IMR-90 (cell line): ENCODE measurements at regions not wholly inside any gene's neighbourhood (a gene's known extent, or its start where the extent isn't known, plus 50 kb on each side); places are given as distances from the start of the nearest gene placed in this dataset.

Source experiments
- ATAC-seq: fragments of 200-7000 bp; cut with Tn5 transposase; 2 replicates; pipeline ENCODE4 v1.9.1; 2020; ENCODE audit warnings: low read depth, mild to moderate bottlenecking, moderate library complexity
- BruUV-seq: library from RNA; stranded (reverse); fragments of 400-500 nt; replicated peaks from 2 replicates; lab custom pipeline; 2021; lab: Mats Ljungman, UMichigan
- CTCF ChIA-PET: fragments of 300-600 bp; formaldehyde crosslinking; extraction: SDS; loops from one replicate; lab custom pipeline; 2021; ENCODE audit warnings: antibody characterized with exemption; lab: Yijun Ruan, JAX
- POLR2A ChIA-PET: fragments of 300-600 bp; sonication (Branson Sonifier 250); formaldehyde crosslinking; loops from one replicate; lab custom pipeline; 2022; ENCODE audit warnings: antibody characterized with exemption; ENCODE audit not compliant: unreplicated experiment; lab: Charles Lee
- DNase-seq: peaks from one replicate; pipeline ENCODE4 v3.0.0; 2013
- H2AFZ ChIP-seq: replicated peaks from 2 replicates; pipeline ENCODE3; 2013; ENCODE audit warnings: low read length, mild to moderate bottlenecking; ENCODE audit not compliant: poor library complexity
- H2AK5ac ChIP-seq: 2 replicates; pipeline ENCODE4 v1.6.1; 2013; ENCODE audit warnings: low read depth, low read length, inconsistent platforms
- H2AK9ac ChIP-seq: replicated peaks from 2 replicates; pipeline ENCODE3; 2013; ENCODE audit warnings: mild to moderate bottlenecking, low read depth, low read length, moderate library complexity; ENCODE audit not compliant: poor library complexity
- H2BK120ac ChIP-seq: 2 replicates; pipeline ENCODE4 v1.6.1; 2013; ENCODE audit warnings: low read depth, low read length, inconsistent platforms
- H2BK15ac ChIP-seq: 3 replicates; pipeline ENCODE4 v1.6.1; 2013; ENCODE audit warnings: low read depth, low read length, inconsistent platforms
- H2BK20ac ChIP-seq: 2 replicates; pipeline ENCODE4 v1.6.1; 2013; ENCODE audit warnings: low read depth, mild to moderate bottlenecking, inconsistent platforms, low read length, moderate library complexity
- H2BK5ac ChIP-seq: 2 replicates; pipeline ENCODE4 v1.6.1; 2013; ENCODE audit warnings: mild to moderate bottlenecking, low read depth, low read length, inconsistent platforms; ENCODE audit not compliant: poor library complexity, severe bottlenecking
- H3K14ac ChIP-seq: replicated peaks from 2 replicates; pipeline ENCODE4 v1.6.1; 2013; ENCODE audit warnings: low read depth, low read length, inconsistent platforms
- H3K18ac ChIP-seq: 2 replicates; pipeline ENCODE4 v1.6.1; 2013; ENCODE audit warnings: low read depth, low read length, control low read depth
- H3K23ac ChIP-seq: 2 replicates; pipeline ENCODE4 v1.6.1; 2013; ENCODE audit warnings: low read depth, low read length, inconsistent platforms
- H3K27ac ChIP-seq: 2 replicates; pipeline ENCODE4 v1.5.1; 2013; ENCODE audit warnings: mild to moderate bottlenecking, control low read depth, low read length; ENCODE audit not compliant: insufficient read depth
- H3K27me3 ChIP-seq: 2 replicates; pipeline ENCODE4 v1.6.1; 2013; ENCODE audit warnings: low read length; ENCODE audit not compliant: control insufficient read depth, insufficient read depth
- H3K36me3 ChIP-seq: 2 replicates; pipeline ENCODE4 v1.6.1; 2013; ENCODE audit warnings: low read length, mixed read lengths; ENCODE audit not compliant: control insufficient read depth, insufficient read depth
- H3K4ac ChIP-seq: 2 replicates; pipeline ENCODE4 v1.6.1; 2013; ENCODE audit warnings: low read depth, low read length, inconsistent platforms
- H3K4me1 ChIP-seq: 2 replicates; pipeline ENCODE4 v1.6.1; 2013; ENCODE audit warnings: low read length, mixed read lengths; ENCODE audit not compliant: control insufficient read depth, insufficient read depth
- H3K4me2 ChIP-seq: 2 replicates; pipeline ENCODE4 v1.6.1; 2013; ENCODE audit warnings: low read depth, mild to moderate bottlenecking, control low read depth, low read length, moderate library complexity
- H3K4me3 ChIP-seq: 2 replicates; pipeline ENCODE4 v1.5.1; 2013; ENCODE audit warnings: low read depth, mild to moderate bottlenecking, control low read depth, low read length, moderate library complexity; ENCODE audit not compliant: insufficient read depth
- H3K56ac ChIP-seq: 2 replicates; pipeline ENCODE4 v1.6.1; 2013; ENCODE audit warnings: low read length, inconsistent platforms; ENCODE audit not compliant: insufficient read depth; ENCODE audit errors: extremely low read depth
- H3K79me1 ChIP-seq, 2 experiments: 2 replicates each; pipeline ENCODE4 v1.6.1; 2013; ENCODE audit warnings: low read length in 2 of 2, inconsistent platforms in 1 of 2, low read depth in 1 of 2
- H3K9ac ChIP-seq: 2 replicates; pipeline ENCODE4 v1.6.1; 2013; ENCODE audit warnings: low read depth, low read length, control low read depth
- H3K9me1 ChIP-seq: 2 replicates; pipeline ENCODE4 v1.6.1; 2013; ENCODE audit warnings: low read length, inconsistent platforms; ENCODE audit not compliant: insufficient read depth
- H3K9me3 ChIP-seq: 2 replicates; pipeline ENCODE4 v1.6.1; 2013; ENCODE audit warnings: low read length; ENCODE audit not compliant: control insufficient read depth, insufficient read depth
- H4K20me1 ChIP-seq: 2 replicates; pipeline ENCODE4 v1.6.1; 2013; ENCODE audit warnings: low read length, inconsistent platforms; ENCODE audit not compliant: insufficient read depth
- H4K5ac ChIP-seq: 2 replicates; pipeline ENCODE4 v1.6.1; 2013; ENCODE audit warnings: mild to moderate bottlenecking, low read depth, low read length, control low read depth
- H4K8ac ChIP-seq, 2 experiments: 2 replicates each; pipeline ENCODE4 v1.6.1; 2013; ENCODE audit warnings: low read depth in 2 of 2, low read length in 2 of 2, control low read depth in 1 of 2, inconsistent platforms in 1 of 2
- H4K91ac ChIP-seq: 2 replicates; pipeline ENCODE4 v1.6.1; 2013; ENCODE audit warnings: low read depth, low read length, inconsistent platforms; ENCODE audit not compliant: insufficient read depth
- BHLHE40 ChIP-seq: fragments of 150-350 bp; IDR thresholded peaks from 2 replicates; pipeline ENCODE4 v1.6.1; 2016; ENCODE audit warnings: mild to moderate bottlenecking, low read depth, low read length
- CEBPB ChIP-seq: IDR thresholded peaks from 2 replicates; pipeline ENCODE4 v1.6.1; 2012; ENCODE audit warnings: low read depth, low read length, improper control_type of control experiment
- CHD1 ChIP-seq: IDR thresholded peaks from 2 replicates; pipeline ENCODE4 v1.6.1; 2012; ENCODE audit warnings: low read depth, low read length, improper control_type of control experiment
- CTCF ChIP-seq: conservative IDR thresholded peaks from 2 replicates; pipeline ENCODE4 v1.5.1; 2012; ENCODE audit warnings: mild to moderate bottlenecking, low read depth, low read length, improper control_type of control experiment
- ELK1 ChIP-seq: fragments of 150-350 bp; IDR thresholded peaks from 2 replicates; pipeline ENCODE4 v1.6.1; 2016; ENCODE audit warnings: low read depth, mild to moderate bottlenecking, low read length, moderate library complexity, borderline replicate concordance
- FOS ChIP-seq: fragments of 150-350 bp; IDR thresholded peaks from 2 replicates; pipeline ENCODE4 v1.6.1; 2016; ENCODE audit warnings: low read depth, low read length
- MAFK ChIP-seq: IDR thresholded peaks from 2 replicates; pipeline ENCODE4 v1.6.1; 2012; ENCODE audit warnings: low read depth, low read length, improper control_type of control experiment
- MAZ ChIP-seq: IDR thresholded peaks from 2 replicates; pipeline ENCODE4 v1.6.1; 2012; ENCODE audit warnings: low read depth, mild to moderate bottlenecking, low read length, improper control_type of control experiment, moderate library complexity, borderline replicate concordance
- POLR2A ChIP-seq: IDR thresholded peaks from 2 replicates; pipeline ENCODE4 v1.6.1; 2012; ENCODE audit warnings: mild to moderate bottlenecking, low read depth, low read length
- RAD21 ChIP-seq: IDR thresholded peaks from 2 replicates; pipeline ENCODE4 v1.6.1; 2012; ENCODE audit warnings: low read length, improper control_type of control experiment
- RCOR1 ChIP-seq: IDR thresholded peaks from 2 replicates; pipeline ENCODE4 v1.6.1; 2012; ENCODE audit warnings: mild to moderate bottlenecking, low read length, improper control_type of control experiment; ENCODE audit not compliant: insufficient replicate concordance
- RFX5 ChIP-seq: IDR thresholded peaks from 2 replicates; pipeline ENCODE4 v1.8.0; 2012; ENCODE audit warnings: low read depth, mild to moderate bottlenecking, low read length, moderate library complexity
- SMC3 ChIP-seq: fragments of 150-350 bp; IDR thresholded peaks from 2 replicates; pipeline ENCODE4 v1.6.1; 2016; ENCODE audit warnings: low read depth, mild to moderate bottlenecking, antibody characterized with exemption, low read length, moderate library complexity
- USF2 ChIP-seq: fragments of 150-350 bp; IDR thresholded peaks from 2 replicates; pipeline ENCODE4 v1.6.1; 2017; ENCODE audit warnings: mild to moderate bottlenecking, antibody characterized with exemption, low read length, low read depth
- dilution Hi-C: fragments of 300-500 bp; cut with HindIII; formaldehyde crosslinking; loops from one replicate; pipeline ENCODE4 v1.14.3; 2018; ENCODE audit warnings: low sequenced_read_pairs; ENCODE audit not compliant: unreplicated experiment
- in situ Hi-C: fragments of 300-500 bp; cut with MboI; formaldehyde crosslinking; loops from 3 replicates; pipeline ENCODE4 v1.14.3; 2019; ENCODE audit warnings: low sequenced_read_pairs, inconsistent platforms, mixed read lengths
- intact Hi-C: fragments of 100-400 bp; cut with micrococcal nuclease; formaldehyde crosslinking; loops from 2 replicates; pipeline ENCODE4 v1.10.0; 2022

GRCh38 chr1:235008239-235008638, 120.4 kb downstream of the TOMM20 start:
- Histone ChIP-seq H3K9me1 (0 out of 2 replicates have a peak, but pooled peaks cover 6% of the 10 kb centered on the region), H3K4me1 (peaks cover 10% of the 10 kb centered on the region), H2AK5ac (0 out of 2 replicates have a peak overlapping the region, but pooled peaks have one; percentile 22), H4K5ac (no peak overlapping the region), H3K4ac (no peak overlapping the region), H2BK120ac (no peak overlapping the region), H3K23ac (no peak overlapping the region), H3K14ac (no peak overlapping the region), H3K9me3 (peaks cover 5% of the 10 kb centered on the region), H3K27me3 (no peaks in the 10 kb centered on the region), H4K8ac (0 out of 4 replicates have a peak overlapping the region, but pooled peaks of 1 of the 2 experiments have one; percentile 5), H4K91ac (no peak overlapping the region), H3K27ac (no peak overlapping the region), H4K20me1 (no peaks in the 10 kb centered on the region), H2BK15ac (no peak overlapping the region), H3K9ac (no peak overlapping the region), H3K4me2 (no peak overlapping the region), H2BK20ac (no peak overlapping the region; the same call in 1 of the 2 replicates), H3K4me3 (no peak overlapping the region), H2AFZ (no peak overlapping the region), H3K36me3 (no peaks in the 10 kb centered on the region), H2AK9ac (no peak overlapping the region), H3K79me1 (no peaks in the 10 kb centered on the region), H3K56ac (no peak overlapping the region), H3K18ac (no peak overlapping the region), H2BK5ac (no peak overlapping the region)
- DNase-seq = peak; percentile 65
- dilution Hi-C loops = no loop called here
- intact Hi-C loops = no loop called here
- ATAC-seq = no peak; the same call in 1 of the 2 replicates
- in situ Hi-C loops = no loop called here
- ChIA-PET POLR2A (no interaction called here), CTCF (no interaction called here)
- BruUV-seq = no TSS peak
- TF ChIP-seq CHD1 (no peak), CEBPB (no peak), POLR2A (no peak), RAD21 (no peak), FOS (no peak), RCOR1 (no peak), RFX5 (no peak), BHLHE40 (no peak), MAFK (no peak), CTCF (no peak), ELK1 (no peak), MAZ (no peak), USF2 (no peak), SMC3 (no peak)
